ENCODE measurements at regions not wholly inside any gene's neighbourhood (a gene's known extent, or its start where the extent isn't known, plus 50 kb on each side); places are given as distances from the start of the nearest gene placed in this dataset.
A peak's percentile ranks its signal among the peaks of the same experiment; 100 is the strongest.
"Not testable (repeated sequence)": the region's sequence is repeated elsewhere in the genome, so short reads cannot be mapped to it uniquely, and the experiment has no call there.

DNA sequence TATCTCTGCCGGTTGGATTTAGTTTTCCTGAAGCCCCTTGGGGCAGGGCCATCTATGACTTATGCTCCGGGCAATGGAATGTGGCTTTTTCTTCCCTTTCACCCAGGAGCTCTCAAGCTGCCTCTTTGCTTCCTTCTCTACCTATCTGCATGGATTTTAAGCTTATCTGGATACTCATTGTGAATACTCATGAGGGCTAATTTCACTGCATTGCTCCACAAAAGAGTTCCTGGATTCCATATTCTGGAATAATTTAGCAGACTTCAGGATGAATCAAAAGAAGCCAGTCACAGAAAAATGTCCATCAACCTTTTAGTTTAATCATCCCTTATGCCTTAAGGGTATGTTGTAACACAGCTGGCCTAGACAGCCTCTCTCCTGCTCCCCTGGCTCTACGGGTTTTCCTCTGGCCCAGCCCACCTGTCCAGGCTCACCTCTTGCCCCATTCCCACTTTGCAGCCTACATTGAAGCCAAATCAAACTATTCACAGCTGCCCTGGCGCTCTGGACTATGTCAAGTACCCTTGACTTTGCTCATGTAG lies 122.8 kb upstream of the RMDN2 start:
- Histone ChIP-seq H3K4me1 (peaks cover 0 to 8% of the 10 kb centered on the region in 2 donors), H3K27ac (no peak overlapping the region), H3K27me3 (no peaks in the 10 kb centered on the region), H3K36me3 (no peaks in the 10 kb centered on the region), H3K4me3 (no peak overlapping the region), H3K9me3 (no peaks in the 10 kb centered on the region)
- intact Hi-C loops (cut with DNase I): no loop called here
- TF ChIP-seq CTCF (IDR thresholded peaks at IDR 0.05): no peak
- DNase-seq (ENCODE audit: low spot score in 2 of 2): no peak

- H3K36me3 ChIP-seq: no peaks in the 10 kb centered on the region
- H3K4me1 ChIP-seq: peaks cover 0 to 8% of the 10 kb centered on the region in 2 donors
- no peak overlapping the region for H3K4me3 ChIP-seq
- no peaks in the 10 kb centered on the region for H3K9me3 ChIP-seq
- intact Hi-C loops (cut with DNase I): no loop called here
- no peak for TF ChIP-seq CTCF (IDR thresholded peaks at IDR 0.05)
- no peak for DNase-seq (ENCODE audit: low spot score in 2 of 2)
- H3K27ac ChIP-seq: no peak overlapping the region
- H3K27me3 ChIP-seq: no peaks in the 10 kb centered on the region
These were observed 122.1 kb upstream of the RMDN2 start for GRCh38 chr2:37802899-37803379.

GRCh38 chr2:37806004-37806403 lies 119.1 kb upstream of the RMDN2 start:
- not testable (repeated sequence) for H3K4me3 ChIP-seq; DNase-seq (ENCODE audit: low spot score in 2 of 2); H3K9me3 ChIP-seq; H3K27me3 ChIP-seq; H3K27ac ChIP-seq; H3K36me3 ChIP-seq
- intact Hi-C loops (cut with DNase I): loop anchor here (5.0 kb wide), 1 partner anchor 134 kb away; the partner anchor contains the start of gene CDC42EP3
- peaks cover 4 to 17% of the 10 kb centered on the region in 2 donors for H3K4me1 ChIP-seq

GRCh38 chr2:37809525-37809924 lies 115.6 kb upstream of the RMDN2 start:
- intact Hi-C loops (cut with DNase I): loop anchor here (1.0 to 5.0 kb wide), 2 partner anchors 137 to 395 kb away; partner anchors contain the start of gene CDC42EP3
- H3K27me3 ChIP-seq: no peaks in the 10 kb centered on the region
- no peaks in the 10 kb centered on the region for H3K36me3 ChIP-seq
- peaks cover 4 to 14% of the 10 kb centered on the region in 2 donors for H3K4me1 ChIP-seq
- peak overlapping the region; percentile 52 to 76 for H3K27ac ChIP-seq
- peak; percentile 38 to 56 (median 40) for TF ChIP-seq CTCF (IDR thresholded peaks at IDR 0.05)
- no peaks in the 10 kb centered on the region for H3K9me3 ChIP-seq
- no peak for DNase-seq (ENCODE audit: low spot score in 2 of 2)
- no peak overlapping the region for H3K4me3 ChIP-seq

- no peaks in the 10 kb centered on the region for H3K27me3 ChIP-seq
- H3K36me3 ChIP-seq: no peaks in the 10 kb centered on the region
- no peak for TF ChIP-seq CTCF (IDR thresholded peaks at IDR 0.05)
- no peak for DNase-seq (ENCODE audit: low spot score in 2 of 2)
- H3K27ac ChIP-seq: peak overlapping the region; percentile 52 to 76
- H3K9me3 ChIP-seq: no peaks in the 10 kb centered on the region
- intact Hi-C loops (cut with DNase I): loop anchor here (1.0 to 5.0 kb wide), 2 partner anchors 138 to 396 kb away; partner anchors contain the start of gene CDC42EP3
- H3K4me3 ChIP-seq: no peak overlapping the region
- H3K4me1 ChIP-seq: peaks cover 4 to 14% of the 10 kb centered on the region in 2 donors
These were observed 115.0 kb upstream of the RMDN2 start for GRCh38 chr2:37809931-37810570.

DNA sequence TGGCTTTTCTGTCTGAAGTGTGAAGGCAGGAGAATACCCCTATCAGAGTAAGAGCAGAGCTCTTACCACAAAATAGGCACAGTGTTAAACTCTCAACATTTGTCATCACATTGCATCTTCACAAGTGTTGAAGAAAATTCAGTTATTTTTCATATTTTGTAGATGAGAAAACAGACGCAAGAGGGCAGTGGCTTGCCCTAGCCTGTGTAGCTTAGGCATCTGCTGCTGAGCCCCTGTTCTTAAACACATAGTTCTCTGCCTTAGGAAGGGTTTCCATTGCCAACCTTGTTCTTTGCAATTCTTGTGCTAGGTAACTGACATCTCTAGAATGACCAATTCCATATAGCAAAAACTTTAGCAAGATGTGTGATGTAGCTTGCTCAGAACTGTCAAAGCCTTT lies 112.7 kb upstream of the RMDN2 start:
- no peak overlapping the region for H3K4me3 ChIP-seq
- TF ChIP-seq CTCF (IDR thresholded peaks at IDR 0.05): no peak
- peaks cover 4 to 14% of the 10 kb centered on the region in 2 donors for H3K4me1 ChIP-seq
- H3K27me3 ChIP-seq: no peaks in the 10 kb centered on the region
- H3K36me3 ChIP-seq: no peaks in the 10 kb centered on the region
- no peaks in the 10 kb centered on the region for H3K9me3 ChIP-seq
- no peak overlapping the region for H3K27ac ChIP-seq
- DNase-seq (ENCODE audit: low spot score in 2 of 2): no peak
- intact Hi-C loops (cut with DNase I): no loop called here
